Esophagus squamous epithelium (tissue), 5 donors: ENCODE measurements at regions not wholly inside any gene's neighbourhood (a gene's known extent, or its start where the extent isn't known, plus 50 kb on each side); places are given as distances from the start of the nearest gene placed in this dataset.

ENCODE experiments used
- DNase-seq: peaks from one replicate; lab custom pipeline; 2025; lab: John Stamatoyannopoulos, UW
- H3K27ac ChIP-seq, 4 donors: fragments of 200-600 bp; sonication (generic); one replicate each; pipeline ENCODE4 v1.5.1; 2016 to 2019; ENCODE audit warnings: mild to moderate bottlenecking in 1 of 4
- H3K27me3 ChIP-seq, 4 donors: fragments of 200-600 bp; sonication (generic); 1 replicate in 3 of 4; 2 replicates in 1 of 4; pipeline versions ENCODE4 v1.5.1 to v1.6.0; 2017 to 2021; ENCODE audit warnings: antibody characterized with exemption in 1 of 4
- H3K36me3 ChIP-seq, 3 donors: fragments of 200-600 bp; sonication (generic); one replicate each; pipeline ENCODE4 v1.5.1; 2016 to 2019
- H3K4me1 ChIP-seq, 3 donors: fragments of 200-600 bp; sonication (generic); one replicate each; pipeline ENCODE4 v1.5.1; 2017 to 2019
- H3K4me3 ChIP-seq, 4 donors: fragments of 200-600 bp; sonication (generic); 1 replicate in 3 of 4; 2 replicates in 1 of 4; pipeline ENCODE4 v1.5.1; 2016 to 2019; ENCODE audit warnings: mild to moderate bottlenecking in 2 of 4, moderate library complexity in 1 of 4
- H3K9me3 ChIP-seq, 3 donors: fragments of 200-600 bp; sonication (generic); one replicate each; pipeline ENCODE4 v1.5.1; 2016 to 2019
- CTCF ChIP-seq, 6 experiments: fragments of 450-650 bp in 4 of 6; fragments of 200-600 bp in 2 of 6; sonication (generic) in 2 of 6; IDR thresholded peaks; one replicate each; pipeline ENCODE4 v1.5.1; 2016 to 2019; ENCODE audit warnings: antibody characterized with exemption in 6 of 6, mild to moderate bottlenecking in 4 of 6, moderate library complexity in 4 of 6
- POLR2A ChIP-seq, 4 donors: fragments of 450-650 bp; IDR thresholded peaks; one replicate each; pipeline ENCODE4 v1.6.1; 2017; ENCODE audit warnings: antibody characterized with exemption in 4 of 4, mild to moderate bottlenecking in 4 of 4, moderate library complexity in 3 of 4
- WGBS, 2 donors: methylation state at CpG; one replicate each; pipeline ENCODE4 v1.1.5; 2018; 5-methylcytosine and 5-hydroxymethylcytosine counted together
- intact Hi-C: fragments of 100-400 bp; cut with DNase I; formaldehyde crosslinking; loops from one replicate; pipeline ENCODE4 v1.15.0; 2022
- donor health status: DM: yes; HTN: yes; CAD: no.

- no peaks in the 10 kb centered on the region for H3K36me3 ChIP-seq
- H3K27me3 ChIP-seq: no peaks in the 10 kb centered on the region
- no peak overlapping the region for H3K4me3 ChIP-seq
- intact Hi-C loops: no loop called here
- H3K9me3 ChIP-seq: no peaks in the 10 kb centered on the region
- no peak for DNase-seq
- H3K27ac ChIP-seq: no peak overlapping the region
- WGBS, 2 donors: 29 to 46% methylated on average over 3 of the region's 3 CpGs
- TF ChIP-seq CTCF (IDR thresholded peaks at IDR 0.05) (no peak), POLR2A (IDR thresholded peaks at IDR 0.05) (no peak)
- H3K4me1 ChIP-seq: peaks cover 0 to 45% (median 8%) of the 10 kb centered on the region in 3 donors
Observed at GRCh38 chr2:59888015-59888414, 665.4 kb downstream of the BCL11A start.

- H3K4me3 ChIP-seq: no peak overlapping the region
- 35% methylated on average over 3 of the region's 3 CpGs for WGBS, 2 donors
Observed at GRCh38 chr2:59887366-59887765, 666.1 kb downstream of the BCL11A start.

GRCh38 chr2:59886759-59887158 lies 666.7 kb downstream of the BCL11A start:
- intact Hi-C loops: no loop called here
- no peaks in the 10 kb centered on the region for H3K27me3 ChIP-seq
- no peak for DNase-seq
- TF ChIP-seq CTCF (IDR thresholded peaks at IDR 0.05) (no peak), POLR2A (IDR thresholded peaks at IDR 0.05) (no peak)
- no peak overlapping the region for H3K4me3 ChIP-seq
- no peaks in the 10 kb centered on the region for H3K9me3 ChIP-seq
- no peak overlapping the region for H3K27ac ChIP-seq
- 77 to 88% methylated on average over 3 of the region's 3 CpGs for WGBS, 2 donors
- peaks cover 0 to 45% (median 8%) of the 10 kb centered on the region in 3 donors for H3K4me1 ChIP-seq
- H3K36me3 ChIP-seq: no peaks in the 10 kb centered on the region

More at GRCh38 chr2:59887366-59887765, 666.1 kb downstream of the BCL11A start:
- TF ChIP-seq CTCF (IDR thresholded peaks at IDR 0.05) (no peak), POLR2A (IDR thresholded peaks at IDR 0.05) (no peak)
- peaks cover 0 to 45% (median 8%) of the 10 kb centered on the region in 3 donors for H3K4me1 ChIP-seq
- H3K27ac ChIP-seq: no peak overlapping the region
- no peaks in the 10 kb centered on the region for H3K36me3 ChIP-seq
- intact Hi-C loops: no loop called here
- H3K9me3 ChIP-seq: no peaks in the 10 kb centered on the region
- no peak for DNase-seq
- H3K27me3 ChIP-seq: no peaks in the 10 kb centered on the region

- WGBS, 2 donors: 22 to 46% methylated on average over 4 to 6 of the region's 6 CpGs
- Histone ChIP-seq H3K4me3 (no peak overlapping the region), H3K9me3 (no peaks in the 10 kb centered on the region), H3K27ac (no peak overlapping the region), H3K27me3 (no peaks in the 10 kb centered on the region), H3K36me3 (no peaks in the 10 kb centered on the region), H3K4me1 (peaks cover 0 to 56% (median 8%) of the 10 kb centered on the region in 3 donors)
- TF ChIP-seq CTCF (IDR thresholded peaks at IDR 0.05) (no peak), POLR2A (IDR thresholded peaks at IDR 0.05) (no peak)
- intact Hi-C loops: no loop called here
- DNase-seq: no peak
Observed at GRCh38 chr2:59885541-59885940, 667.9 kb downstream of the BCL11A start.

- 53 to 61% methylated on average over 2 of the region's 2 CpGs for WGBS, 2 donors
- no peaks in the 10 kb centered on the region for H3K36me3 ChIP-seq
- H3K9me3 ChIP-seq: no peaks in the 10 kb centered on the region
- H3K27ac ChIP-seq: no peak overlapping the region
- TF ChIP-seq CTCF (IDR thresholded peaks at IDR 0.05): no peak
- TF ChIP-seq POLR2A (IDR thresholded peaks at IDR 0.05): no peak
- intact Hi-C loops: no loop called here
- no peak overlapping the region for H3K4me3 ChIP-seq
- no peak for DNase-seq
- peaks cover 0 to 56% (median 8%) of the 10 kb centered on the region in 3 donors for H3K4me1 ChIP-seq
- no peaks in the 10 kb centered on the region for H3K27me3 ChIP-seq
Observed at GRCh38 chr2:59884166-59884565, 669.3 kb downstream of the BCL11A start.
